Glutamatergic neuron (in vitro differentiated cells): ENCODE measurements at regions not wholly inside any gene's neighbourhood (a gene's known extent, or its start where the extent isn't known, plus 50 kb on each side); places are given as distances from the start of the nearest gene placed in this dataset.
"Not testable (repeated sequence)": the region's sequence is repeated elsewhere in the genome, so short reads cannot be mapped to it uniquely, and the experiment has no call there.

ENCODE experiments used
- DNase-seq: peaks from one replicate; pipeline ENCODE4 v3.0.0; 2022
- H3K27ac Mint-ChIP-seq: one replicate; pipeline ENCODE4 v1.8.0; 2020; ENCODE audit warnings: mild to moderate bottlenecking, mixed read lengths, inconsistent platforms; ENCODE audit not compliant: unreplicated experiment
- H3K27me3 Mint-ChIP-seq: one replicate; pipeline ENCODE4 v1.8.0; 2020; ENCODE audit warnings: mild to moderate bottlenecking, moderate library complexity, mixed read lengths, inconsistent platforms; ENCODE audit not compliant: unreplicated experiment
- H3K36me3 Mint-ChIP-seq: one replicate; pipeline ENCODE4 v1.8.0; 2020; ENCODE audit warnings: mild to moderate bottlenecking, mixed read lengths, inconsistent platforms; ENCODE audit not compliant: unreplicated experiment
- H3K4me1 Mint-ChIP-seq: one replicate; pipeline ENCODE4 v1.8.0; 2020; ENCODE audit warnings: mild to moderate bottlenecking, low read depth, mixed read lengths, inconsistent platforms; ENCODE audit not compliant: unreplicated experiment
- H3K4me3 Mint-ChIP-seq: one replicate; pipeline ENCODE4 v1.8.0; 2020; ENCODE audit warnings: mild to moderate bottlenecking, mixed read lengths, inconsistent platforms; ENCODE audit not compliant: unreplicated experiment
- H3K9me3 Mint-ChIP-seq: one replicate; pipeline ENCODE4 v1.8.0; 2020; ENCODE audit warnings: mild to moderate bottlenecking, moderate library complexity, mixed read lengths, inconsistent platforms; ENCODE audit not compliant: unreplicated experiment
- TF ChIP-seq, protein P1 (sequence below): fragments of 200-600 bp; sonication (generic); IDR thresholded peaks from one replicate; pipeline ENCODE4 v1.5.0; 2021; ENCODE audit not compliant: partially characterized antibody, unreplicated experiment

DNA sequence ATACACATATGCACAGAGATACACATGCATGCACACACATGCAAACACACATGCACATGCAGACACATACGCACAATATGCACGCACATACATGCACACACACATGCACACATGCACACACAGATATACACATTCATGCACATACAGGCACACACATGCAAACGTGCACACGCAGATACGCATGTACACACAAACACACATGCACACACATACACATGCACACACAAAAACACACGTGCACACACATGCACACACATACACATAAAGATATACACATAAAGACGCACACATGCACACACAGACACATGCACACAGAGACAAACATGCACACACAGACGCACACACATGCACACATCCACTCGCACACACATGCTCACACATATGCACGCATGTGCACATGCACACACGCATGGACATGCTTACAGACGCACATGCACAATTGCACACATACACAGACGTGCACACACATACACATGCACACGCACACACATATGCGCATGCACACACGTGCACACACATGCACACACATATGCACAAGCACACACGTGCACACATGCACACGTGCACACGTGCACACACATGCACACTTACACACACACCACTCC, 145.2 kb downstream of the ADRA2C start:
- DNase-seq, result no peak

DNA sequence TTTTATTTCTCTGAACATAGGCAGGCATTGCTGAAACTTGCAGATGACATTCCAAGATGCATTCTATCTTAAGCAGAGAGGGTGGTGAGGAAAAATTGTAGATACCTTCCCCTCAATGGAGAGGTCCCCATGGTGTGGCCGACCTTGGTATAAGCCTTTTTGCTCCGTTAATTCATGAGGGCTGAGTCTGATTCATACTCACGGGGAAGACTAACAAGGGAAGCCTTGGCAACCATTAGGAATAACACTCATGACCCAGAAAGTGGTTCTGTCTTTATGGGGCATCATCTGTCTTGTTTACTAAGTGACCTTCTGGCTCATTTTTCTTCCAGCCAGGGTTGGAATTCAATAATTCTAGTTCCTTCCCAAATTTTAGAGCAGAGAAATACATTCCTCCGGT, 148.3 kb downstream of the ADRA2C start:
- not testable (repeated sequence) for H3K27me3 Mint-ChIP-seq, H3K9me3 Mint-ChIP-seq, H3K36me3 Mint-ChIP-seq, DNase-seq, H3K27ac Mint-ChIP-seq, H3K4me3 Mint-ChIP-seq
- peaks cover 11% of the 10 kb centered on the region for H3K4me1 Mint-ChIP-seq

More for the DNA sequence above, 145.2 kb downstream of the ADRA2C start:
- TF ChIP-seq, protein P1, sequence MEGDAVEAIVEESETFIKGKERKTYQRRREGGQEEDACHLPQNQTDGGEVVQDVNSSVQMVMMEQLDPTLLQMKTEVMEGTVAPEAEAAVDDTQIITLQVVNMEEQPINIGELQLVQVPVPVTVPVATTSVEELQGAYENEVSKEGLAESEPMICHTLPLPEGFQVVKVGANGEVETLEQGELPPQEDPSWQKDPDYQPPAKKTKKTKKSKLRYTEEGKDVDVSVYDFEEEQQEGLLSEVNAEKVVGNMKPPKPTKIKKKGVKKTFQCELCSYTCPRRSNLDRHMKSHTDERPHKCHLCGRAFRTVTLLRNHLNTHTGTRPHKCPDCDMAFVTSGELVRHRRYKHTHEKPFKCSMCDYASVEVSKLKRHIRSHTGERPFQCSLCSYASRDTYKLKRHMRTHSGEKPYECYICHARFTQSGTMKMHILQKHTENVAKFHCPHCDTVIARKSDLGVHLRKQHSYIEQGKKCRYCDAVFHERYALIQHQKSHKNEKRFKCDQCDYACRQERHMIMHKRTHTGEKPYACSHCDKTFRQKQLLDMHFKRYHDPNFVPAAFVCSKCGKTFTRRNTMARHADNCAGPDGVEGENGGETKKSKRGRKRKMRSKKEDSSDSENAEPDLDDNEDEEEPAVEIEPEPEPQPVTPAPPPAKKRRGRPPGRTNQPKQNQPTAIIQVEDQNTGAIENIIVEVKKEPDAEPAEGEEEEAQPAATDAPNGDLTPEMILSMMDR, result no peak
- peaks cover 8% of the 10 kb centered on the region for H3K4me1 Mint-ChIP-seq
- H3K27ac Mint-ChIP-seq, result no peak overlapping the region
- H3K36me3 Mint-ChIP-seq, result peaks cover 4% of the 10 kb centered on the region
- no peaks in the 10 kb centered on the region for H3K9me3 Mint-ChIP-seq
- H3K27me3 Mint-ChIP-seq, result peaks cover 6% of the 10 kb centered on the region
- H3K4me3 Mint-ChIP-seq, result no peak overlapping the region

DNA sequence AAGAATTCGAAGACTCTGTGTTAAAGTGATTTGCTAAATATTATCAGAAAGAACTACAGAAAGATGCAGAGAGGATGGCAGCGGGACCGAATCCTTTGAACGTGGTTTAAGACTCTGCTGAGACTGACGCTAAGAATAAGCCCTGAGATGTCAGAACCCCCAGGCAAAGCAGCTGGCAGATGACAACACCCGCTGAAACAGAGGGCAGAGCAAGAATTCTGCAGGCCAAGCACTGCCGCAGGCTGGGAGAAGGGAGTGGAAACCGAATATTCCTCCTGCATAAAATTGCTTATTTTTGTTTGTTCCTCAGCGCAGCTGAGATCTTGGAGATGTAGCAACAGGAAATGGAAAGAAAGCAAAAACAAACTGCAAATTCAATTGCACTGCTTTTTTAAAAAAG, 153.3 kb downstream of the ADRA2C start:
- H3K27me3 Mint-ChIP-seq, H3K4me1 Mint-ChIP-seq, H3K4me3 Mint-ChIP-seq, H3K27ac Mint-ChIP-seq, H3K9me3 Mint-ChIP-seq, DNase-seq, H3K36me3 Mint-ChIP-seq: not testable (repeated sequence)

DNA sequence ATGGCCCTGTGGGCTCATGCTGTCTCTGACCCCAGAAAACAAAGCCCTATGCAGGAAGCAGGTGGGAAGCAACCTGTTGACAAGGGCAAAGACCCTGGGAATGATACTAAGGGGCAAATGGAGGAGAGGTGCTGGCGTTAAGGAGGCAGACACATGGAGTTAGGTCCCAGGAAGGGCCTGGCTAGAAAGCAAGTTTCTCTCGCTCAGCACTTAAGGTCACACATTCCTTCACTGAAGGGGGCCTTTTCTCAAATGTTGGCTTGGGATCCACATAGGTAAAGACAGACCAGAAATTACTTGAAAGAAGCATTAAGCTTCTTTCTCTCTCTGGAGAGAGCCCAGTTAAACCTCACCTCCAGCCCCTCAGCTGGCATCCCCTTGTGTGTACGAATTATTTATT, 155.7 kb downstream of the ADRA2C start:
- H3K4me3 Mint-ChIP-seq, H3K27me3 Mint-ChIP-seq, H3K27ac Mint-ChIP-seq, H3K36me3 Mint-ChIP-seq, DNase-seq, H3K9me3 Mint-ChIP-seq, H3K4me1 Mint-ChIP-seq: not testable (repeated sequence)

DNA sequence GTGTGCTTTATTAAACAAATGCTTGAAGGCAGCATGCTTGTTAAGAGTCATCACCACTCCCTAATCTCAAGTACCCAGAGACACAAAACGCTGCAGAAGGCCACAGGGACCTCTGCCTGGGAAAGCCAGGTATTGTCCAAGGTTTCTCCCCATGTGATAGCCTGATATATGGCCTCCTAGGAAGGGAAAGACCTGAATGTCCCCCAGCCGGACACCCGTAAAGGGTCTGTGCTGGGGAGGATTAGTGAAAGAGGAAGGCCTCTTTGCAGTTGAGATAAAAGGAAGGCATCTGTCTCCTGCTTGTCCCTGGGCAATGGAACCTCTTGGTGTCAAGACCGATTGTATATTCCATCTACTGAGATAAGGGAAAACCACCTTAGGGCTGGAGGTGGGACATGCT, 159.7 kb downstream of the ADRA2C start:
- H3K4me1 Mint-ChIP-seq, DNase-seq: not testable (repeated sequence)

DNA sequence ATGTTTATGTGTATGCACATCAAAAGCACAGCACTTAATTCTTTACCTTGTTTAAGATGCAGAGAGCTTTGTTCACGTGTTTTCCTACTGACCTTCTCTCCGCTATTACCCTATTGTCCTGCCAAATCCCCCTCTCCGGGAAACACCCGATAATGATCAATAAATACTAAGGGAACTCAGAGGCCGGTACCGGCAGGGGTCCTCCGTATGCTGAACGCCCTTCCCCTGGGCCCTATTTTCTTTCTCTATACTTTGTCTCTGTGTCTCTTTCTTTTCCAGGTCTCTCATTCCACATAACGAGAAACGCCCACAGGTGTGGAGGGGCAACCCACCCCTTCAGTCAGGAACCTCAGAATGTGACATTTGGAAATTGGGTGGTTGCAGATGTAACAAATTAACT, 160.1 kb downstream of the ADRA2C start:
- H3K4me1 Mint-ChIP-seq, H3K4me3 Mint-ChIP-seq, H3K9me3 Mint-ChIP-seq, H3K36me3 Mint-ChIP-seq, H3K27ac Mint-ChIP-seq, H3K27me3 Mint-ChIP-seq, DNase-seq: not testable (repeated sequence)

More for the DNA sequence above, 159.7 kb downstream of the ADRA2C start:
- not testable (repeated sequence) for H3K4me3 Mint-ChIP-seq, H3K27ac Mint-ChIP-seq, H3K9me3 Mint-ChIP-seq, H3K36me3 Mint-ChIP-seq, H3K27me3 Mint-ChIP-seq

DNA sequence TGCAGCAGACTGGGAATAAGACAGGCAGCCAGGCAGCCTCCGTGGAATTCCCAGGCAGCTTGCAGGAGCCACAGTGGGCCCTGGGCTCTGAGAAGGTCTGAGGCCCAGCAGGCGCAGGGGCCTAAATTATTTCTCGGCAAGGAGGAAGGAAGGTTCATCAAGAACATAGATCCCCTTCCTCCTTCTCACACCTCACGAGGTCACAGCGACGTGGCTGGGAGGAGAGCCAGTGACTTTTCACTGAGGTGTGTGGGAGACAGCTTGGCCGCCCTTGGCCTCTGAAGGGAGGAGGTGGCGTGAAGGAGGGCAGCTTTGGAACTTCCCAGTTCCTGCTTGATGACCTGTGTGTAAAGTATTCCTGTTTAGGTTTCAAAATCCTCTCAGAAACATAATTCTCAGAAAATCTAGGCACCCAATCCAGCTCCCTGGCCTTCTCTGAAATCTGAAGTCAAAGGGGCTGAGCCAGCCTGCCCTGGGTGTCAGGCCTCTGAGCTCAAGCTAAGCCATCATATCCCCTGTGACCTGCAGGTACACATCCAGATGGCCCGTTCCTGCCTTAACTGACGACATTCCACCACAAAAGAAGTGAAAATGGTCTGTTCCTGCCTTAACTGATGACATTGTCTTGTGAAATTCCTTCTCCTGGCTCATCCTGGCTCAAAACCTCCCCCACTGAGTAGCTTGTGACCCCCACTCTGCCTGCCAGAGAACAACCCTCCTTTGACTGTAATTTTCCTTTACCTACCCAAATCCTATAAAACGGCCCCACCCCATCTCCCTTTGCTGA, 161.0 kb downstream of the ADRA2C start:
- not testable (repeated sequence) for DNase-seq, H3K27ac Mint-ChIP-seq, H3K9me3 Mint-ChIP-seq, H3K36me3 Mint-ChIP-seq, H3K27me3 Mint-ChIP-seq, H3K4me3 Mint-ChIP-seq, H3K4me1 Mint-ChIP-seq

DNA sequence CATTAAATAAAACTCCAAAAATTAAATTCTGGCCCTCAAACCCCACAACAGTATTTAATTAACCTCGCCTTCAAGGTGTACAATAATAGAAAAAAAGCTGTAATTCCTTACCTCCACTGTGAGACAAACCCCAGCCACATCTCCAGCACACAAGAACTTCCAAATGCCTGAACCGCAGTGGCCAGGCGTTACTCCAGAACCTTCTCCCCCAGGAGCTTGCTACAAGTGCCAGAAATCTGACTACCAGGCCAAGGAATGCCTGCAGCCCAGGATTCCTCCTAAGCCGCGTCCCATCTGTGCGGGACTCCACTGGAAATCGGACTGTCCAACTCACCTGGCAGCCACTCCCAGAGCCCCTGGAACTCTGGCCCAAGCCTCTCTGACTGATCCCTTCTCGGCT, 163.2 kb downstream of the ADRA2C start:
- H3K27ac Mint-ChIP-seq, DNase-seq, H3K9me3 Mint-ChIP-seq: not testable (repeated sequence)

DNA sequence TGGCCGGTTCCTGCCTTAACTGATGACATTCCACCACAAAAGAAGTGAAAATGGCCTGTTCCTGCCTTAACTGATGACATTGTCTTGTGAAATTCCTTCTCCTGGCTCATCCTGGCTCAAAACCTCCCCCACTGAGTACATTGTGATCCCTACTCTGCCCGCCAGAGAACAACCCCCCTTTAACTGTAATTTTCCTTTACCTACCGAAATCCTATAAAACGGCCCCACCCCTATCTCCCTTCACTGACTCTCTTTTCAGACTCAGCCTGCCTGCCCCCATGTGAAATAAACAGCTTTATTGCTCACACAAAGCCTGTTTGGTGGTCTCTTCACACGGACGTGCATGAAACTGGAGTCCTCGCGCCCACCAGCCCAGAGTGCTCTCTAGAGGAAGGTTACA, 166.5 kb downstream of the ADRA2C start:
- DNase-seq, H3K36me3 Mint-ChIP-seq, H3K27ac Mint-ChIP-seq, H3K27me3 Mint-ChIP-seq, H3K9me3 Mint-ChIP-seq, H3K4me3 Mint-ChIP-seq, H3K4me1 Mint-ChIP-seq: not testable (repeated sequence)

More for the DNA sequence above, 163.2 kb downstream of the ADRA2C start:
- H3K27me3 Mint-ChIP-seq, H3K36me3 Mint-ChIP-seq, H3K4me3 Mint-ChIP-seq, H3K4me1 Mint-ChIP-seq: not testable (repeated sequence)

DNA sequence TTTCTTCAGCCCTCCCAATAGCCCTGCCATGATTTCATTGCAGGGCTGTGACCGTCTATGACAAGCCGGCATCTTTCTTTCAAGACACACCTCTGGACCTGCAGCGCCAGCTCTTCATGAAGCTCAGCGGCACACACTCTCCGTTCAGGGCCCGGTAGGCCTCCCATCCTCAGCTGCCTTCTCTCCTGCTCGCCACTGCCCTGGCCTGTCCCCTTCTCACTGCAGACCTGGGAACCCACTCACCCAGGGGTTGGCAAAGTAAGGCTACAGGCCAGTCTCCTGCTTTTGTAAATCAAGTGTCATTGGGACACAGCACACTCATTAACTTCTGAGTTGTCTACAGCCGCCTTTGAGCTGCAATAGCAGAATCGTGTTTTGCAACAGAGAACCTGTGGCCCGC, 169.2 kb downstream of the ADRA2C start:
- H3K27ac Mint-ChIP-seq, H3K4me1 Mint-ChIP-seq, DNase-seq, H3K9me3 Mint-ChIP-seq, H3K36me3 Mint-ChIP-seq, H3K27me3 Mint-ChIP-seq, H3K4me3 Mint-ChIP-seq: not testable (repeated sequence)
